ENCODE measurements at regions not wholly inside any gene's neighbourhood (a gene's known extent, or its start where the extent isn't known, plus 50 kb on each side); places are given as distances from the start of the nearest gene placed in this dataset.

- TF ChIP-seq SUZ12 (IDR thresholded peaks at IDR 0.05; ENCODE audit: extremely low read depth, insufficient read depth, insufficient read length) = no peak
- no peak for TF ChIP-seq YY1 (IDR thresholded peaks at IDR 0.05; ENCODE audit: insufficient read depth, insufficient read length)
- TF ChIP-seq ZNF274 (IDR thresholded peaks at IDR 0.05; ENCODE audit: low read depth, low read length) = no peak
- H3K27me3 ChIP-seq (ENCODE audit: insufficient read depth, insufficient read length) = no peaks in the 10 kb centered on the region
- DNase-seq (ENCODE audit: low read depth, low spot score) = no peak
These were observed 1579.3 kb downstream of the C4orf33 start for GRCh38 chr4:130675266-130675665.

GRCh38 chr4:130689181-130689580 is 1593.2 kb downstream of the C4orf33 start:
- H3K9ac ChIP-seq (ENCODE audit: insufficient read length, low read depth) = no peak overlapping the region
- H3K9me3 ChIP-seq (ENCODE audit: insufficient read depth, low read length) = no peaks in the 10 kb centered on the region
- H3K27me3 ChIP-seq (ENCODE audit: insufficient read depth, insufficient read length) = no peaks in the 10 kb centered on the region
- H3K4me3 ChIP-seq (ENCODE audit: insufficient read length, low read depth) = no peak overlapping the region
- DNase-seq (ENCODE audit: low read depth, low spot score) = no peak
- H3K36me3 ChIP-seq (ENCODE audit: insufficient read depth, insufficient read length, low read length) = no peaks in the 10 kb centered on the region
- no peaks in the 10 kb centered on the region for H3K4me1 ChIP-seq (ENCODE audit: insufficient read depth, insufficient read length)
- TF ChIP-seq SUZ12 (IDR thresholded peaks at IDR 0.05; ENCODE audit: extremely low read depth, insufficient read depth, insufficient read length) = no peak
- TF ChIP-seq YY1 (IDR thresholded peaks at IDR 0.05; ENCODE audit: insufficient read depth, insufficient read length) = no peak
- no peak for TF ChIP-seq ZNF274 (IDR thresholded peaks at IDR 0.05; ENCODE audit: low read depth, low read length)

More at GRCh38 chr4:130675266-130675665, 1579.3 kb downstream of the C4orf33 start:
- no peak overlapping the region for H3K4me3 ChIP-seq (ENCODE audit: insufficient read length, low read depth)
- no peaks in the 10 kb centered on the region for H3K36me3 ChIP-seq (ENCODE audit: insufficient read depth, insufficient read length, low read length)
- H3K4me1 ChIP-seq (ENCODE audit: insufficient read depth, insufficient read length) = no peaks in the 10 kb centered on the region
- no peaks in the 10 kb centered on the region for H3K9me3 ChIP-seq (ENCODE audit: insufficient read depth, low read length)
- H3K9ac ChIP-seq (ENCODE audit: insufficient read length, low read depth) = no peak overlapping the region

GRCh38 chr4:130698251-130698650 is 1602.3 kb downstream of the C4orf33 start:
- Histone ChIP-seq H3K27me3 (ENCODE audit: insufficient read depth, insufficient read length) (no peaks in the 10 kb centered on the region), H3K9ac (ENCODE audit: insufficient read length, low read depth) (no peak overlapping the region), H3K4me1 (ENCODE audit: insufficient read depth, insufficient read length) (no peaks in the 10 kb centered on the region), H3K9me3 (ENCODE audit: insufficient read depth, low read length) (no peaks in the 10 kb centered on the region), H3K4me3 (ENCODE audit: insufficient read length, low read depth) (no peak overlapping the region), H3K36me3 (ENCODE audit: insufficient read depth, insufficient read length, low read length) (no peaks in the 10 kb centered on the region)
- no peak for TF ChIP-seq SUZ12 (IDR thresholded peaks at IDR 0.05; ENCODE audit: extremely low read depth, insufficient read depth, insufficient read length)
- TF ChIP-seq YY1 (IDR thresholded peaks at IDR 0.05; ENCODE audit: insufficient read depth, insufficient read length) = no peak
- TF ChIP-seq ZNF274 (IDR thresholded peaks at IDR 0.05; ENCODE audit: low read depth, low read length) = no peak
- no peak for DNase-seq (ENCODE audit: low read depth, low spot score)

GRCh38 chr4:130699004-130699403 is 1603.1 kb downstream of the C4orf33 start:
- Histone ChIP-seq H3K4me1 (ENCODE audit: insufficient read depth, insufficient read length) (no peaks in the 10 kb centered on the region), H3K9ac (ENCODE audit: insufficient read length, low read depth) (no peak overlapping the region), H3K36me3 (ENCODE audit: insufficient read depth, insufficient read length, low read length) (no peaks in the 10 kb centered on the region), H3K9me3 (ENCODE audit: insufficient read depth, low read length) (no peaks in the 10 kb centered on the region), H3K4me3 (ENCODE audit: insufficient read length, low read depth) (no peak overlapping the region), H3K27me3 (ENCODE audit: insufficient read depth, insufficient read length) (no peaks in the 10 kb centered on the region)
- no peak for TF ChIP-seq YY1 (IDR thresholded peaks at IDR 0.05; ENCODE audit: insufficient read depth, insufficient read length)
- no peak for TF ChIP-seq SUZ12 (IDR thresholded peaks at IDR 0.05; ENCODE audit: extremely low read depth, insufficient read depth, insufficient read length)
- no peak for TF ChIP-seq ZNF274 (IDR thresholded peaks at IDR 0.05; ENCODE audit: low read depth, low read length)
- no peak for DNase-seq (ENCODE audit: low read depth, low spot score)

GRCh38 chr4:130703211-130703935 is 1607.4 kb downstream of the C4orf33 start:
- no peaks in the 10 kb centered on the region for H3K4me1 ChIP-seq (ENCODE audit: insufficient read depth, insufficient read length)
- H3K36me3 ChIP-seq (ENCODE audit: insufficient read depth, insufficient read length, low read length) = no peaks in the 10 kb centered on the region
- TF ChIP-seq SUZ12 (IDR thresholded peaks at IDR 0.05; ENCODE audit: extremely low read depth, insufficient read depth, insufficient read length) (no peak), YY1 (IDR thresholded peaks at IDR 0.05; ENCODE audit: insufficient read depth, insufficient read length) (no peak), ZNF274 (IDR thresholded peaks at IDR 0.05; ENCODE audit: low read depth, low read length) (no peak)
- H3K4me3 ChIP-seq (ENCODE audit: insufficient read length, low read depth) = no peak overlapping the region
- H3K9ac ChIP-seq (ENCODE audit: insufficient read length, low read depth) = no peak overlapping the region
- H3K9me3 ChIP-seq (ENCODE audit: insufficient read depth, low read length) = no peaks in the 10 kb centered on the region; the same call in 1 of the 2 replicates
- H3K27me3 ChIP-seq (ENCODE audit: insufficient read depth, insufficient read length) = no peaks in the 10 kb centered on the region
- no peak for DNase-seq (ENCODE audit: low read depth, low spot score)

GRCh38 chr4:130705023-130705422 is 1609.1 kb downstream of the C4orf33 start:
- Histone ChIP-seq H3K9ac (ENCODE audit: insufficient read length, low read depth) (no peak overlapping the region), H3K4me1 (ENCODE audit: insufficient read depth, insufficient read length) (no peaks in the 10 kb centered on the region), H3K27me3 (ENCODE audit: insufficient read depth, insufficient read length) (no peaks in the 10 kb centered on the region), H3K4me3 (ENCODE audit: insufficient read length, low read depth) (no peak overlapping the region), H3K36me3 (ENCODE audit: insufficient read depth, insufficient read length, low read length) (no peaks in the 10 kb centered on the region), H3K9me3 (ENCODE audit: insufficient read depth, low read length) (no peaks in the 10 kb centered on the region; the same call in 1 of the 2 replicates)
- no peak for DNase-seq (ENCODE audit: low read depth, low spot score)
- no peak for TF ChIP-seq YY1 (IDR thresholded peaks at IDR 0.05; ENCODE audit: insufficient read depth, insufficient read length)
- no peak for TF ChIP-seq SUZ12 (IDR thresholded peaks at IDR 0.05; ENCODE audit: extremely low read depth, insufficient read depth, insufficient read length)

GRCh38 chr4:130712038-130712437 is 1616.1 kb downstream of the C4orf33 start:
- no peaks in the 10 kb centered on the region for H3K36me3 ChIP-seq (ENCODE audit: insufficient read depth, insufficient read length, low read length)
- no peaks in the 10 kb centered on the region; the same call in 1 of the 2 replicates for H3K9me3 ChIP-seq (ENCODE audit: insufficient read depth, low read length)
- H3K27me3 ChIP-seq (ENCODE audit: insufficient read depth, insufficient read length) = no peaks in the 10 kb centered on the region
- H3K4me3 ChIP-seq (ENCODE audit: insufficient read length, low read depth) = no peak overlapping the region
- TF ChIP-seq ZNF274 (IDR thresholded peaks at IDR 0.05; ENCODE audit: low read depth, low read length) = no peak
- TF ChIP-seq SUZ12 (IDR thresholded peaks at IDR 0.05; ENCODE audit: extremely low read depth, insufficient read depth, insufficient read length) = no peak
- TF ChIP-seq YY1 (IDR thresholded peaks at IDR 0.05; ENCODE audit: insufficient read depth, insufficient read length) = no peak
- DNase-seq (ENCODE audit: low read depth, low spot score) = no peak
- H3K9ac ChIP-seq (ENCODE audit: insufficient read length, low read depth) = no peak overlapping the region
- H3K4me1 ChIP-seq (ENCODE audit: insufficient read depth, insufficient read length) = no peaks in the 10 kb centered on the region
